Ovary (tissue), 7 donors: ENCODE measurements at regions not wholly inside any gene's neighbourhood (a gene's known extent, or its start where the extent isn't known, plus 50 kb on each side); places are given as distances from the start of the nearest gene placed in this dataset.

Source experiments
- DNase-seq, 5 donors: peaks; one replicate each; pipeline ENCODE4 v3.0.0-alpha.2; 2019 to 2020
- H3K27ac ChIP-seq, 2 donors: fragments of 200-600 bp; one replicate each; pipeline versions ENCODE4 v1.5.1 to v1.8.0; 2019 to 2022
- H3K27me3 ChIP-seq: fragments of 200-600 bp; one replicate; pipeline ENCODE4 v1.8.0; 2022
- H3K36me3 ChIP-seq: fragments of 200-600 bp; sonication (generic); one replicate; pipeline ENCODE4 v1.5.1; 2019
- H3K4me1 ChIP-seq: one replicate; pipeline ENCODE4 v1.8.1; 2013; ENCODE audit warnings: mild to moderate bottlenecking, moderate library complexity; ENCODE audit not compliant: insufficient read depth
- H3K4me3 ChIP-seq: fragments of 200-600 bp; sonication (generic); one replicate; pipeline ENCODE4 v1.5.1; 2017
- H3K9me3 ChIP-seq, 2 donors: fragments of 200-600 bp in 1 of 2; sonication (generic) in 1 of 2; one replicate each; pipeline versions ENCODE4 v1.5.1 to v1.8.1; 2013 to 2019; ENCODE audit warnings: mild to moderate bottlenecking in 1 of 2, moderate library complexity in 1 of 2
- EP300 ChIP-seq: sonication (generic); formaldehyde crosslinking; IDR thresholded peaks from one replicate; pipeline ENCODE4 v1.6.1; 2017; ENCODE audit warnings: antibody characterized with exemption
- POLR2A ChIP-seq: fragments of 450-650 bp; IDR thresholded peaks from one replicate; pipeline ENCODE4 v1.6.1; 2017; ENCODE audit warnings: antibody characterized with exemption, mild to moderate bottlenecking, moderate library complexity
- WGBS, 3 donors: extraction: QIAGEN DNeasy Blood & Tissue Kit in 1 of 3; methylation state at CpG; one replicate each; pipeline versions ENCODE4 v1.1.5 to v1.1.7; 2013 to 2017; 5-methylcytosine and 5-hydroxymethylcytosine counted together
- intact Hi-C, 4 donors: fragments of 100-400 bp; cut with DNase I; formaldehyde crosslinking; loops; one replicate each; pipeline versions ENCODE4 v1.11.0 to v1.15.1; 2022 to 2023
- TF ChIP-seq, protein P1 (sequence below), 3 donors: fragments of 450-650 bp in 2 of 3; fragments of 200-600 bp in 1 of 3; IDR thresholded peaks; one replicate each; pipeline versions ENCODE4 v1.5.1 to v1.8.0; 2016 to 2022; ENCODE audit warnings: antibody characterized with exemption in 3 of 3, mild to moderate bottlenecking in 1 of 3
- donor health status: DM: no; HTN: no; CAD: no; lungs with moderate emphysema.
- donor health status: DM: no; HTN: no; CAD: no.
- donor health status: Bipolar disorder and iron deficiency.
- donor health status: DM: no; HTN: no; CAD: no.
- donor health status: DM: yes; HTN: yes; CAD: no.

DNA sequence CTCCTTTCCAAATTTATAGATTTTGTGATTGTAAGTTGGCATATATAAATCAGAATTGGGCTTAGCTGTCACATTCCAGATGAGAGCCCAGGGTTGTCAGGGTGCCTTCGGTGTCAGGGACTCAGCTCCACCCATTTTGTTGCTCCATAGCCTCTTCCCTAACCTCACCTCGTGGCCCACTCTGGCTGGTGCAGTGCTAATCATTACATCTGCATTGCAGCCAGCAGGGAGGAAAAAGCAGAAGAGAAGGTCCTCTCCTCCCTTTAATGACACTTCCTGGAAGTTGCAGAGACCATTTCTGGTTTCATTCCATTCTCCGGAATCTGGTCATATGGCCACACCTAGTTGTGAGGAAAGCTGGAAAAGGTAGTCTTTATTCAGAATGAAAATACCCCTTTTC is 113.3 kb downstream of the CCT6B start:
- Histone ChIP-seq H3K4me3 (no peak overlapping the region), H3K9me3 (no peaks in the 10 kb centered on the region), H3K4me1 (no peaks in the 10 kb centered on the region), H3K27ac (no peak overlapping the region), H3K36me3 (no peaks in the 10 kb centered on the region), H3K27me3 (no peaks in the 10 kb centered on the region)
- intact Hi-C loops, result no loop called here
- no peak for TF ChIP-seq EP300
- TF ChIP-seq, protein P1, sequence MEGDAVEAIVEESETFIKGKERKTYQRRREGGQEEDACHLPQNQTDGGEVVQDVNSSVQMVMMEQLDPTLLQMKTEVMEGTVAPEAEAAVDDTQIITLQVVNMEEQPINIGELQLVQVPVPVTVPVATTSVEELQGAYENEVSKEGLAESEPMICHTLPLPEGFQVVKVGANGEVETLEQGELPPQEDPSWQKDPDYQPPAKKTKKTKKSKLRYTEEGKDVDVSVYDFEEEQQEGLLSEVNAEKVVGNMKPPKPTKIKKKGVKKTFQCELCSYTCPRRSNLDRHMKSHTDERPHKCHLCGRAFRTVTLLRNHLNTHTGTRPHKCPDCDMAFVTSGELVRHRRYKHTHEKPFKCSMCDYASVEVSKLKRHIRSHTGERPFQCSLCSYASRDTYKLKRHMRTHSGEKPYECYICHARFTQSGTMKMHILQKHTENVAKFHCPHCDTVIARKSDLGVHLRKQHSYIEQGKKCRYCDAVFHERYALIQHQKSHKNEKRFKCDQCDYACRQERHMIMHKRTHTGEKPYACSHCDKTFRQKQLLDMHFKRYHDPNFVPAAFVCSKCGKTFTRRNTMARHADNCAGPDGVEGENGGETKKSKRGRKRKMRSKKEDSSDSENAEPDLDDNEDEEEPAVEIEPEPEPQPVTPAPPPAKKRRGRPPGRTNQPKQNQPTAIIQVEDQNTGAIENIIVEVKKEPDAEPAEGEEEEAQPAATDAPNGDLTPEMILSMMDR (IDR thresholded peaks at IDR 0.05), result no peak
- no peak for TF ChIP-seq POLR2A
- DNase-seq, result no peak
- 45 to 51% (median 50%) methylated on average over 3 of the region's 3 CpGs for WGBS, 3 donors

DNA sequence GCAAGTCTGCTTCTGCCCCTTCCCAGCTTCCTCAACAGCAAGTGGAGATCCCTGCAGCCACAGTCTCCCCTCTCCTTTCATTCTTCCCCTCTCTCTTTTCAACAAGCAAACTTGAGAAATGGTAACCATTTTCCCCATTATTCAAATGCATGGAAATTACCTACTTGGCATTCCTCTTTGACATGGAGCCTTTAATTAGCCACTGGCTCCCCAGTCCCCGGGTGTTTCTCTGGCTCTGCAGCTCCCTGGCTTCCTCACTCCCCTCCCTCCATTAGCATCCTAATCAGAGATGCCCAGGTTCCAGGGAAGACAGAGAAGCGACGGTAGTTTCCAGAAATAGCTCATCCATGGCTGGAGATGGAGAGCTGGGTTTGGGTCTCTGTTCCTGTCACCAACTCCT is 116.0 kb downstream of the CCT6B start:
- whole genome bisulfite sequencing, 3 donors, result 35 to 54% (median 37%) methylated on average over 3 of the region's 3 CpGs
- Histone ChIP-seq H3K9me3 (no peaks in the 10 kb centered on the region), H3K4me1 (no peaks in the 10 kb centered on the region), H3K27ac (no peak overlapping the region), H3K4me3 (no peak overlapping the region), H3K36me3 (no peaks in the 10 kb centered on the region), H3K27me3 (no peaks in the 10 kb centered on the region)
- TF ChIP-seq POLR2A (no peak), EP300 (no peak)
- TF ChIP-seq, protein P1 (IDR thresholded peaks at IDR 0.05), result no peak
- intact Hi-C loops, result no loop called here
- no peak for DNase-seq

DNA sequence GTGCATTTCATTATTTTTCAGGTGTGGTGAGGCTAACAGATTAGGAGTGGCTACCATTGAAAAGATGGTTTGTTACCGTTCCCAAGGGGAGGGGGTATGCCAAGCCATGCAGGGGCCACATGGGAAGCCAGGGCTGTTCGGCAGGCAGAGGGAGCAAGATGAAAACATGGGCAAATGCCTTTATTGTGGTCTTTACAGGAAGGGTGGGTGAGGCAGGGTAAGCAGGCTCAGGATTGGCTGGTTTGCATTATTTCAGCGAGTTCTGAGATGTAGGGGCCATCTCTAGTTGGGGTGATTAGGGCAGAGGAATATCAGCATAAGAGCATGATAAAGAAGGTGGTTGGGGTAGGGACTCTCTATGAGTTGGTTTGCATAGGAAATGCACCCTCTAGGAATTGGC is 117.6 kb downstream of the CCT6B start:
- Histone ChIP-seq H3K27ac (no peak overlapping the region), H3K36me3 (no peaks in the 10 kb centered on the region), H3K4me3 (no peak overlapping the region), H3K9me3 (no peaks in the 10 kb centered on the region), H3K4me1 (no peaks in the 10 kb centered on the region), H3K27me3 (no peaks in the 10 kb centered on the region)
- 70 to 86% (median 70%) methylated on average over 3 of the region's 3 CpGs for WGBS, 3 donors
- intact Hi-C loops, result no loop called here
- DNase-seq, result no peak
- TF ChIP-seq POLR2A (no peak), EP300 (no peak)
- TF ChIP-seq, protein P1 (IDR thresholded peaks at IDR 0.05), result no peak

DNA sequence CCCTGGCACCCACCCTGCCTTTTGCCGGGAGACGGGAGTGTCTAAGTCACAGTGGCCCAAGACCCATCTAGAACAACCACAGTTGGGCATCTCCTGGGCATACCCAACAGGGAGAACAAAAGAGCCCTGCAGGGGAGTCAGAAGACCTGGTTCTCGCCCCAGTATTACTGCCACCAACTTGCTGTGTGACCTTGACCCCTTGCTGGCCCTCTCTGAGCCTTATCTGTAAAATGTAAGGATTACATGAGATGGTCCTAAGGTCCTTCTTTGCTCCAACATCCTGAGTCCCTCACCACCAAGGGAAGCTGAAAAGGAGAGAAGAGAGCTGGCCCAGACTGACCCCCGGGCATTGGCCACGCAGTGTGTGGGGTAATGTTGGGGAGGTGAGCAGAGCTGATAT is 119.0 kb downstream of the CCT6B start:
- no peaks in the 10 kb centered on the region for H3K9me3 ChIP-seq
- TF ChIP-seq EP300 (no peak), POLR2A (no peak)
- TF ChIP-seq, protein P1 (IDR thresholded peaks at IDR 0.05), result no peak
- intact Hi-C loops, result no loop called here
- H3K4me3 ChIP-seq, result no peak overlapping the region
- H3K27ac ChIP-seq, result no peak overlapping the region
- WGBS, 3 donors, result 87 to 90% (median 88%) methylated on average over 5 of the region's 5 CpGs
- H3K27me3 ChIP-seq, result no peaks in the 10 kb centered on the region
- no peaks in the 10 kb centered on the region for H3K4me1 ChIP-seq
- DNase-seq, result no peak
- H3K36me3 ChIP-seq, result no peaks in the 10 kb centered on the region

DNA sequence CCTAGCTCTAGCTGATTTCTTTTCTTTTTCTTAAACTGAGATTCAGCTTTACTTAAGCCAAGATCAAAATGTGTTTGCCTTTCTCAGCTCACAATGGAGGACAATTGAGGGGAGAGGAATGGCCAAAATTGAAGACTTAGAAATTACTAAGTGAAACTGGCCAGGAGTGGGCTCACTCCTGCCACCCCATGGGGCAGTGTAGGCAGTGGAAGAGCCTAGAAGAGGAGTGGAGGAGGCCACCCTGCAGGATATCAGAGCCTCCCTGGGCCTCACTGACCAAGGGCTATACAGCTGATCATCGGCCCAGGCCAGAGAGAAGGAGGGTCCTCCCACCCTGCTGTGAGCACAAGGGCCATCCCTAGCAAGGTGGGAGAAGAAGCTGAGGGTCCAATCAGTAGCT is 119.8 kb downstream of the CCT6B start:
- no peak for TF ChIP-seq EP300
- no peak for TF ChIP-seq POLR2A
- TF ChIP-seq, protein P1 (IDR thresholded peaks at IDR 0.05), result no peak
- WGBS, 3 donors, result 37 to 86% (median 50%) methylated on average over 1 of the region's 1 CpG

More for the DNA sequence above, 119.8 kb downstream of the CCT6B start:
- no peaks in the 10 kb centered on the region for H3K9me3 ChIP-seq
- no peak overlapping the region for H3K27ac ChIP-seq
- H3K36me3 ChIP-seq, result no peaks in the 10 kb centered on the region
- H3K4me1 ChIP-seq, result no peaks in the 10 kb centered on the region
- no peak for DNase-seq
- intact Hi-C loops, result no loop called here
- no peak overlapping the region for H3K4me3 ChIP-seq
- no peaks in the 10 kb centered on the region for H3K27me3 ChIP-seq
